DND-41 (cell line): ENCODE measurements at regions not wholly inside any gene's neighbourhood (a gene's known extent, or its start where the extent isn't known, plus 50 kb on each side); places are given as distances from the start of the nearest gene placed in this dataset.

Experiments used
- ATAC-seq: fragments of 200-7000 bp; cut with Tn5 transposase; 3 replicates; pipeline ENCODE4 v1.9.1; 2021; ENCODE audit warnings: low read depth; ENCODE audit not compliant: insufficient read depth
- DNase-seq: peaks from one replicate; pipeline ENCODE4 v3.0.0-alpha.2; 2020
- H2AFZ ChIP-seq: 2 replicates; pipeline ENCODE4 v1.6.0; 2012; ENCODE audit warnings: low read depth, low read length
- H3K27ac ChIP-seq: 2 replicates; pipeline ENCODE4 v1.5.1; 2012; ENCODE audit warnings: low read length, inconsistent platforms
- H3K27me3 ChIP-seq: fragments of 200-600 bp; sonication (generic); 2 replicates; pipeline ENCODE4 v1.6.0; 2012; ENCODE audit warnings: low read length, mild to moderate bottlenecking, inconsistent platforms; ENCODE audit not compliant: insufficient read depth, poor library complexity
- H3K36me3 ChIP-seq: 2 replicates; pipeline ENCODE4 v1.5.1; 2012; ENCODE audit warnings: low read length, inconsistent platforms; ENCODE audit not compliant: insufficient read depth
- H3K4me1 ChIP-seq: 2 replicates; pipeline ENCODE4 v1.5.1; 2012; ENCODE audit warnings: mild to moderate bottlenecking, low read length; ENCODE audit not compliant: insufficient read depth
- H3K4me2 ChIP-seq: 2 replicates; pipeline ENCODE4 v1.6.0; 2012; ENCODE audit warnings: mild to moderate bottlenecking, moderate library complexity, low read length, inconsistent platforms; ENCODE audit not compliant: insufficient read depth
- H3K4me3 ChIP-seq, 2 experiments: fragments of 200-600 bp in 1 of 2; shearing (Covaris generic) in 1 of 2; 2 replicates each; pipeline ENCODE4 v1.5.1; 2012 to 2016; ENCODE audit warnings: inconsistent platforms in 2 of 2, low read length in 2 of 2, mild to moderate bottlenecking in 2 of 2, low read depth in 1 of 2, moderate library complexity in 1 of 2
- H3K79me2 ChIP-seq: 2 replicates; pipeline ENCODE4 v1.6.0; 2012; ENCODE audit warnings: low read length, inconsistent platforms; ENCODE audit not compliant: insufficient read depth
- H3K9ac ChIP-seq: 2 replicates; pipeline ENCODE4 v1.6.0; 2012; ENCODE audit warnings: low read depth, mild to moderate bottlenecking, inconsistent platforms, low read length, moderate library complexity
- H3K9me3 ChIP-seq: 2 replicates; pipeline ENCODE4 v1.5.1; 2012; ENCODE audit warnings: low read length, moderate library complexity, mild to moderate bottlenecking, inconsistent platforms; ENCODE audit not compliant: insufficient read depth, severe bottlenecking
- H4K20me1 ChIP-seq: 2 replicates; pipeline ENCODE4 v1.6.0; 2012; ENCODE audit warnings: low read length; ENCODE audit not compliant: insufficient read depth
- EZH2 ChIP-seq: IDR thresholded peaks from 3 replicates; pipeline ENCODE4 v1.6.1; 2012; ENCODE audit warnings: borderline replicate concordance, low read depth, mild to moderate bottlenecking, moderate library complexity, low read length, inconsistent platforms; ENCODE audit not compliant: severe bottlenecking
- TF ChIP-seq, protein P1 (sequence below): IDR thresholded peaks from 2 replicates; pipeline ENCODE4 v1.5.1; 2012; ENCODE audit warnings: borderline replicate concordance, low read length, moderate library complexity, mild to moderate bottlenecking; ENCODE audit not compliant: poor library complexity, severe bottlenecking; ENCODE audit errors: extremely low read depth

DNA sequence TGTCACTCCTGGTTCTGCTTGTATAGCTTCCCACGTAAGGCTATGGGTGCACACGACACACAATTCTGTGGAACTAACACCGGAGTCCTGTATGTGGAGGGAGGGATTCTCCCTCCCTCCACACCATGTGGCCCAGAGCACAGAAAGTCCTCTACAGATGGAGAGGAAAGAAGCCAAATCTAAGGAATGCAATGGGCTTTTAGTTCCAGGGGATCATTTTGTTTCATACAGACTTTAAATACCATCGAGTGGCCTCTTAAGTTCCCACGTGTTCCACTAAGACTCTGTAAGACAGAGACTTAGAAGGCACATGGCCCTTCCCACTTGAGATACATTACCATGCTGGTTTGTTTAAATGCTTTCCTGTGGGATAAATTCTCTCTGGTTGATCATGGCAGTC lies 156.0 kb downstream of the TGFB2 start:
- Histone ChIP-seq H3K4me2 (no peak overlapping the region), H2AFZ (no peak overlapping the region), H3K27ac (no peak overlapping the region), H3K36me3 (no peaks in the 10 kb centered on the region), H3K79me2 (no peaks in the 10 kb centered on the region), H3K9me3 (no peaks in the 10 kb centered on the region), H3K27me3 (no peaks in the 10 kb centered on the region), H3K4me3 (no peak overlapping the region), H3K4me1 (no peaks in the 10 kb centered on the region), H3K9ac (no peak overlapping the region), H4K20me1 (no peaks in the 10 kb centered on the region)
- TF ChIP-seq, protein P1, sequence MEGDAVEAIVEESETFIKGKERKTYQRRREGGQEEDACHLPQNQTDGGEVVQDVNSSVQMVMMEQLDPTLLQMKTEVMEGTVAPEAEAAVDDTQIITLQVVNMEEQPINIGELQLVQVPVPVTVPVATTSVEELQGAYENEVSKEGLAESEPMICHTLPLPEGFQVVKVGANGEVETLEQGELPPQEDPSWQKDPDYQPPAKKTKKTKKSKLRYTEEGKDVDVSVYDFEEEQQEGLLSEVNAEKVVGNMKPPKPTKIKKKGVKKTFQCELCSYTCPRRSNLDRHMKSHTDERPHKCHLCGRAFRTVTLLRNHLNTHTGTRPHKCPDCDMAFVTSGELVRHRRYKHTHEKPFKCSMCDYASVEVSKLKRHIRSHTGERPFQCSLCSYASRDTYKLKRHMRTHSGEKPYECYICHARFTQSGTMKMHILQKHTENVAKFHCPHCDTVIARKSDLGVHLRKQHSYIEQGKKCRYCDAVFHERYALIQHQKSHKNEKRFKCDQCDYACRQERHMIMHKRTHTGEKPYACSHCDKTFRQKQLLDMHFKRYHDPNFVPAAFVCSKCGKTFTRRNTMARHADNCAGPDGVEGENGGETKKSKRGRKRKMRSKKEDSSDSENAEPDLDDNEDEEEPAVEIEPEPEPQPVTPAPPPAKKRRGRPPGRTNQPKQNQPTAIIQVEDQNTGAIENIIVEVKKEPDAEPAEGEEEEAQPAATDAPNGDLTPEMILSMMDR = no peak
- TF ChIP-seq EZH2 = no peak
- DNase-seq = no peak
- ATAC-seq = no peak

DNA sequence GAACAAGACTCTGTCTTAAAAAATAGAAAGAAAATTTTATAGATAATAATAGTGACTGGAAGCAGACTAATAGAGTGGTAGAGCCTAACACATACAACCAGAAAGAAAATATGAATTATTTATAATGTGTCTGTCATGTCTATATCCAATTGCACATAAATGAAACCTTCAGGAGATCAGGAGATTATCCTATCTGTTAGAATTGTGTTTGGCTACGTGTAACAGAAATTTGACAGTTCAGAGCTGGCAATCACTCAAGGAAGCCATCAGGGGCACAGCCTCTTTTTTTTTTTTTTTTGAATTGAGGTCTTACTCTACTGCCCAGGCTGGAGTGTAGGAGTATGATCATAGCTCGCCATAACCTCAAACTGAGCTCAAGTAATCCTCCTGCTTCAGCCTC lies 157.2 kb downstream of the TGFB2 start:
- TF ChIP-seq EZH2 = no peak
- TF ChIP-seq, protein P1 = no peak
- no peak for DNase-seq
- no peak for ATAC-seq
- Histone ChIP-seq H3K4me3 (no peak overlapping the region), H2AFZ (no peak overlapping the region), H3K27ac (no peak overlapping the region), H3K9me3 (peaks cover 3% of the 10 kb centered on the region), H3K79me2 (no peaks in the 10 kb centered on the region), H3K27me3 (no peaks in the 10 kb centered on the region), H3K9ac (no peak overlapping the region), H3K4me1 (no peaks in the 10 kb centered on the region), H4K20me1 (no peaks in the 10 kb centered on the region), H3K4me2 (no peak overlapping the region), H3K36me3 (no peaks in the 10 kb centered on the region)

DNA sequence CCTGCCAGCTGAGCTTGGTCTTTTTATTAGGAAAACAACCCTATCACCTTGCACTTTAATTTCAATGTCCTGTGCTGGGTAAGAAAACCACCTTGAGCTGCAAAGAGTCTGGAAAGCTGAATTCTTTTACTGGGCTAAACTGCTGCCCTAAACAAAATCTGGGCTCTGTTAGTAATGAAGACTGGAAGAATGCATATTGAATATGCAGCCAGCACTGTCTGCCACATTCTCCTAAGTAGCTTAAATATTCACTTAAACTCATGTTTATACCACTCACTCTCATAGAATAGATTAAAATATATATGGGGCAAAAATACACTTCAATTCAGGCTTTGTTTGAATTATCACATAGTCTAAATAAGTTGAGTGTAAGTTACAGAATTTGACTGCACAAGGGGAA lies 158.0 kb downstream of the TGFB2 start:
- Histone ChIP-seq H3K79me2 (no peaks in the 10 kb centered on the region), H3K4me3 (no peak overlapping the region), H3K9me3 (peaks cover 8% of the 10 kb centered on the region), H3K9ac (no peak overlapping the region), H3K27me3 (no peaks in the 10 kb centered on the region), H3K4me1 (no peaks in the 10 kb centered on the region), H2AFZ (no peak overlapping the region), H3K36me3 (no peaks in the 10 kb centered on the region), H3K27ac (no peak overlapping the region), H3K4me2 (no peak overlapping the region), H4K20me1 (no peaks in the 10 kb centered on the region)
- TF ChIP-seq EZH2 = no peak
- DNase-seq = no peak
- ATAC-seq = no peak

DNA sequence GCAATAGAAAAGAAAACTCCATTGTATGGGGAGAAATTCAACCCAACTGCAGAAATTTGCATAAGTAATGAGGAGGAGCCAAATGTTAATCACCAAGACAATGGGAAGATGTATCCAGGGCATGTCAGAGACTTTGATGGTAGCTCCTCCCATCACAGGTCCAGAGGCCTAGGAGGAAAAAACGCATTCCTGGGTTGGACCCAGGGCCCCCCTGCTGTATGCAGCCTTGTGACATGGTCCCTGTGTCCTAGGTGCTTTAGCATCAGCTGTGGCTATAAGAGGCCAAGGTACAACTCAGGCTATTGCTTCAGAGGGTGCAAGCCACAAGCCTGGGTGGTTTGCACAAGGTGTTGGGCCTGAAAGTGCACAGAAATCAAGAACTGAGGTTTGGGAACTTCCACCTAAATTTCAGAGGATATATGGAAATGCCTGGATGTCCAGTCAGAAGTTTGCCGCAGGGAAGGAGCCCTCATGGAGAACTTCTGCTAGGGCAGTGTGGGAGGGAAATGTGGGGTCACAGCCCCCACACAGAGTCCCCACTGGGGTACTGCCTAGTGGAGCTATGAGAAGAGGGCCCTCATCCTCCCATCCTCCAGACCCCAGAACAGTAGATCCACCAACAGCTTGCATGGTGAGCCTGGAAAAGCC lies 162.3 kb downstream of the TGFB2 start:
- Histone ChIP-seq H3K79me2 (no peaks in the 10 kb centered on the region), H3K9ac (no peak overlapping the region), H3K4me1 (no peaks in the 10 kb centered on the region), H2AFZ (no peak overlapping the region), H3K36me3 (no peaks in the 10 kb centered on the region), H4K20me1 (no peaks in the 10 kb centered on the region), H3K4me2 (no peak overlapping the region), H3K9me3 (peaks cover 14% of the 10 kb centered on the region), H3K27ac (no peak overlapping the region), H3K27me3 (no peaks in the 10 kb centered on the region), H3K4me3 (no peak overlapping the region)
- TF ChIP-seq, protein P1 = no peak
- no peak for TF ChIP-seq EZH2
- ATAC-seq (no peak), DNase-seq (no peak)
